ENCODE measurements at regions not wholly inside any gene's neighbourhood (a gene's known extent, or its start where the extent isn't known, plus 50 kb on each side); places are given as distances from the start of the nearest gene placed in this dataset.

GRCh38 chr4:180465364-180465763 lies 1777.8 kb upstream of the TENM3 start:
- DNase-seq = no peak

DNA sequence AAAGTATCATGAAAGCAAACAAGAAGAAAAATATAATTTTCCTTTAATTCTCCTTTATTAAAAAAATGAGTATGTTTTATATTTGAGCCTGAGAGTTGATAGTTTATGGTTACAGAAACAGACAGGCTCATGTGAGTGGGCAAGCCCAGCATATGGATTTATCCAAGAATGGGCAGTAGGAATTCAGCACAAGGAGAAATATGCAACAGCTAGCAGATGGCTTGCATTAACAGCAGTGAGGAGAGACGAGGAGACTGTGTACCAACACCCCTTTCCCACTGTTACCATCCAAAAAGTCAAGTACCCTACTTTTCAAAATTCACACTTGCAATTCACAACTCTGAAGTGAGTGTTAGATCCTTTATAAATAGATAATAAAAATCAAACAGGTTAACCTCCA lies 1760.2 kb upstream of the TENM3 start:
- DNase-seq = no peak

- DNase-seq = no peak
Measured at GRCh38 chr4:180485407-180485806, 1757.8 kb upstream of the TENM3 start.

DNA sequence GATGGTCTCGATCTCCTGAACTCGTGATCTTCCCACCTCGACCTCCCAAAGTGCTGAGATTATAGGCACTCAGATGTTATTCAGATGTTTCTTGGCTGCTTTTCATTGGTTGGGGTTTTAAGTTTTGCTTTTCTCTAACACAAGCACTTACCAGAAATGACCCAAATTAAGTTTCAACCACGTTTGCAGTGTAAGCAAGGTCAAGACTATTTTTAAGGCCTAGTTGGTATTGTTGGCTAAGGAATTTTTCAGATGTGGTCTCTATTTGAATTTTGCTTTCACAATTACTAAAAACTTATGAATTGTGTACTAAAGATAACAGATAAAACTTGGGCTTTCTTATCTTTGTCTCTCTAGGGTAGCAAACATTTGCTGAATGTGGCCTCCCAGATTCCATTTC lies 1756.9 kb upstream of the TENM3 start:
- no peak for DNase-seq

GRCh38 chr4:180489787-180490186 lies 1753.4 kb upstream of the TENM3 start:
- no peak for DNase-seq

DNA sequence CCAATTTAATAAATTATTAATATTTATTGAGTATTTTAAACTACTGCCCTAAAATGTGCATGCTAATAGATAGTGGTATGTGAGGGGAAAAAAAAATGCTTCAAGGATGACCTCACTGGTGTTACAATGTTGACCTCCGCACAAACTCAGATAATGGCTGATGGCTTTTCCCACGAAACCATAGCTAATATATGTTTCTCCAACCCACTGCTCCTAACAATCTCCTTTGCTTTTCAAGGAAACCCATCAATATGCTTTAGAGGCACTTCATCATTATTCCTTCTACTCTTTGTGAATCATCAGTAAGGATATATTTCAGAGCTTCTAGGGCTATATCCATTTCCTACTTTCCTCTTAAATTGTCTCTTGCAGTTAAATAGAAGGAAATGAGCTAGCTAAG lies 1752.0 kb upstream of the TENM3 start:
- no peak for DNase-seq

GRCh38 chr4:180493299-180493698 lies 1749.9 kb upstream of the TENM3 start:
- no peak for DNase-seq

DNA sequence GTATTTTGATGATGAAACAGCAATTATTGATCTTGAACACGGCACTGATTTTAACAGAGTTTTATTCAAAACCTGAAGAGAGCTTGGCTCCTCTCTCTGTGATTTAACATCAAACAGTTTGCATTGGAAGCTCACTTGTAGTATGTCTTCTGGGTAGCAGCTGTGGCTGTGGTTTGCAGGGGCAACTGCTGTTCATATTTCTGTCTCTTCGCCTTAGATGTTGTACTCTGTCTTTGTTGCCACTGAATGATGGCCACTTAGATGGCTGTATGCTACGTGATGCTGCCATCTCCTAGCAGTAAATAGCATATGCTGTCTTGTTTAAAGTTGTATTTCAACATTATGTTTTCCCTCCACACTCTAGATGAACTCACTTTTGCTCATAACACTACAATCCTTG lies 1743.0 kb upstream of the TENM3 start:
- no peak for DNase-seq

DNA sequence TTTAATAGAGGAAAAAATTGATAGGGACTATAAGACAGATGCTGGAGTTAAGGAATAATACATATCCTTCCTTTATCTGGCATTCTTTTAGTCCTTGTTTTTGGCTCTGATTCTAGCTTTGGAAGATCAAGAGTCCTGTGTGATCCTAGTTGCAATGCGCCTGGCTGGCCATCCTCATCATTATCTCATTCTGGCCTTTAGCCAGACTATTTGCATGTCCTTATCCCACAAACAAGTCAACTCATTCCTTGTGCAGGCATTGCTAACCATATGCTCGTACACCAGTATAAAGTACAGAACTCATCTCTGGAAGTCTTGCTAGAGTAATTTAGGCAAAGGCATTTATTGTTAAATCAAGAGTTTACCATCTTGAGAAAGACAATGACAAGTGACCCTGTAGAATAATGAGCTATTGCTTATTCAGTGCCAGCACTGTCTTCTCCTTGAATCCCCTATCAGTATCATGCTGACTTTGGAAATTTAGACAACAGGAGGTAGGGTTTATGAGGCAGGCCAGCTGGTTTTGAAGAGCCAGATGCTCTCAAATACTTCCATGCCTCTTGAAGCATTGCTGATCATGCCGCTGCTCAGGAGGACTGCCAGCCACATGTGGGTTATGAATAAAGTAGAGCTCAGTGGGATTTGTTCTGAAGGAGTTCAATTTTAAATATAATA lies 1730.3 kb upstream of the TENM3 start:
- no peak for DNase-seq

- DNase-seq = no peak
Measured at GRCh38 chr4:180518906-180519305, 1724.3 kb upstream of the TENM3 start.

GRCh38 chr4:180521181-180521580 lies 1722.0 kb upstream of the TENM3 start:
- DNase-seq = no peak

DNA sequence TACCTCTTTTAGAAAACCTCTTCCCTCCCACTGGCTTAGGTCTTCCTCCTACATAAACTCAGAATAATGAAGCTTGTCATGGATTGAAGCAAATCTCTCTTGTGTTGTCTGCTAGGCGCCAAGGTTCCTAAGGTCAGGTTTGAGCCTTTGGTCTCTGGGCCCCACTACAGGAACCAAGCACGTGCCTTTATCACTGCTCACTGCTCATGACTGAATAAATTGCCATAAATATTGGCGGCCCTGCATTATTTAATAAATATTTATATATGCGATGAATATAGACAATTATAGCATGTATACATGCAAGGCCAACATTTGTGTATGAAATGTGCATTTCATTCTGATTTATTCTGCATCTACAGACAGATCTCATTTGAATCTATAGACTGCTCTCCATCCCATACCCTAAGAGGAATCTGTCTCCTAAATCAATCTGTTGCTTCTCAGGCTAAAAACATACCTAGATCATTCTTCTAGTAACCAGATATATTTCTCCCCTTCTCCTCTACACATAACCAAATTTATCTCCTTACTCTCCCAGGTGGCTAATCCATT lies 1717.6 kb upstream of the TENM3 start:
- no peak for DNase-seq

- no peak for DNase-seq
Measured at GRCh38 chr4:180528003-180528402, 1715.2 kb upstream of the TENM3 start.

- DNase-seq = no peak
Measured at GRCh38 chr4:180530787-180531186, 1712.4 kb upstream of the TENM3 start.

- DNase-seq = no peak
Measured at GRCh38 chr4:180532691-180533090, 1710.5 kb upstream of the TENM3 start.

DNA sequence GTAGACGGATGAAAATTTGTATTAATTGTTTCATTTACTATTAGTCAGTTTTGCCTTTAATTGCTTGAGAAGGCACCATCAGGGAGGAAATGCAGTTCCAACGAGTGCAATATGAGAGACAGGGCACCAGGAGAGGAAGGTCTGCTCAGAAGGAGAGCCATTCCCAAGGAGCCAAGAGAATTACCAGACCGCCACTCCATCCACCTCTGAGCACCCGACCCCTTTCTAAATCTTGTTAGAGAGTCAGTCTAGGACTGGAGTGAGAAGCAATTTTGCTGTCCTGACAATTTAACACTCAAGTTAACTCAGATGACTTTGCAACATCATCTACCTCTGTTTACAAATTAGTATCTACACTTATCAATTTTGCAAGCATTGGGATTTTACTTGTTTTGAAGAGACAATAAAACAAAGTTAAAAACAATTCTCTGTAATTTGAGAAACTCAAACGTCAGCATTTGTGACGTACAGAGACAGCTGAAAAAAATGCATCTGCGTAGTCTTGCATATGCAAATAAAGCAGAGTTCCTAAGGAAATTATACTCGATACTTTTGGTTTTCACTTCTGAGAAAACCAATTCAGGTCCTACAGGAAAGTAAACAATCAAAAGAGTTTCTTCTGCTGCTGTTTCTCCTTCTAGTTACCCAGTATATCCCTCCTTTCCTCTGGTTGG lies 1704.7 kb upstream of the TENM3 start:
- no peak for DNase-seq

DNA sequence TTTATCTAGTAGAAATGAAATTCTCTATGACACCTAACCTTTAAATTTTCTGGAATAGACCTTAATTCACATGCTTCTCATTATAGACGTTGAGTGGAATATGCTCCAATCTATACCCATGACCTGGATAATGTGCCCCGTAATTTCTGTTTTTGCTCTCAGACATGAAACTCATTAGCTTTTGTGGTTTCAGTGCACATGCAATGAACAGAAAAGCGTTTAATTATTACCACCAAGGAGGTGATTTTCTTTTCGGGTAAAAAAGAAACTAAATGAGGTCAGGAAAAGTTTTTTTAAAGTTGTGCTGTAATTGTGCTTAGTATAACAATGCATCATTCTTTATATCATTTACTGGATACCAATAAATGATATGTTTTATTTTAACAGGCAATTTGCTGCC lies 1703.9 kb upstream of the TENM3 start:
- DNase-seq = no peak

- no peak for DNase-seq
Measured at GRCh38 chr4:180541678-180542077, 1701.5 kb upstream of the TENM3 start.

DNA sequence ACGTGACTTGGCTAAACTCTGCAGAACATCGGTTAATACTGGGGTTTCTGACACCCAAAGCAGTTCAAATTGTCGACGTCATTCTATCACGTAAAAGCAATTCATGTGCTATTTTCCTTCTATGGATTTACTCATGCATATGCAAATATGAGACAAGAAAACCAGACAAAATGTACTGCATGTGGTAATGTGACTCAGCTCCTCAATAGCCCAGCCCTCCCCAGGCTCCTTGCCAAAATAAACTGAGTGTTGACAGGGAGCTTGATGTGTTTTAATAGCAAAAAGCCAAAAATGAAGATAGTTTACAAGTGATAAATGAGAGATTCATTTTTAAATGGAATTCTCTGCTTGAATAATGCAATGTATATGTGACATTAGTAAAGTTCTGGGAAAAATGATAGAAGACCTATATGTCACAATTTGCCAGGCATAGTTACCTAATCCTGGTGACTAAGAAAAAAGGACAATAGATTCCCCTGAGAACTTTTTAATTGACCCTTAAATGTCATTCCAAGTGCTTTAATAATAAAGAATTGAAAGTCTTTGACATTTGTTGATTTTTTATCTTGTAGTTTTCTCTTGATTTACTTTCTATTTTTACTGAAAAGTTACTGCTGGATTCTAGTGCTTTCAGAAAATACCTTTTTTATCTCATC lies 1700.6 kb upstream of the TENM3 start:
- DNase-seq = no peak

DNA sequence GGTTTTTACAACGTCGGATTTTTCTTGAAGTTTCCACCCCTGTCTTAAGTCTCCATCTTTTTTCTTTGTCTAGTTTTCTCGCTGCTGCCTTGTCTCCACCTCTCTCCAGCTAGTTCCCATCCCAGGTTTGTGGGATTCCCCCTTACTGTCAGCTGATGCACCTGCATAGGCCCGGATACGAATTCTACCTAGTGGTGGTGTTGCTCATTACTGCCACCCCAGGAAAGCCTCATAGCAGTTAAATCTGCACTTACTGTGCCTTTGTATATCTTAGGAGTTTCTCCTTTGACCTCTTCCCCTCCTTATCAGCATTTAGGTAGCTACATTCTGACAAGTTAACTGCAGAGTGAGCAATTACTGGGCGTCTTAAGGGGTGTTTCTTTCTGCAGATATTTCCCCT lies 1693.1 kb upstream of the TENM3 start:
- no peak for DNase-seq

GRCh38 chr4:180557348-180557747 lies 1685.9 kb upstream of the TENM3 start:
- no peak for DNase-seq

DNA sequence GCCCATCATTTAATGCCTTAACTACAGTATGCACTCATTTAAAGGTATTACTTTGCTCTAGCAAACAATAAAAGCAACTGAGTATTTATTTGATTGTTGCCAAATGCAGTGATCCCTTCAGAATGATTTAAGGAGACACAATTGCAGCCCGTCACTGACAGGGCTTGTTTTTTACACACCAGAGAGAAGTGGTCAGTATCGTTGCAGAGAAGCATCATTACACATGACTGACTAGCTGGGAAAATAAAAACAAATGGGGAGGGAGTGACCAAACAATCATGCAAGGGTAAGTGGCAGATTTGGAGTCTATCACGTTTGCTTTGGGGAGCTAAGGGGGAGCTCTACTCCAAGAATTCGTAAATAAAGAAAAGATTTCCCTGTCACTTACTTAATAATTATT lies 1685.3 kb upstream of the TENM3 start:
- DNase-seq = no peak

DNA sequence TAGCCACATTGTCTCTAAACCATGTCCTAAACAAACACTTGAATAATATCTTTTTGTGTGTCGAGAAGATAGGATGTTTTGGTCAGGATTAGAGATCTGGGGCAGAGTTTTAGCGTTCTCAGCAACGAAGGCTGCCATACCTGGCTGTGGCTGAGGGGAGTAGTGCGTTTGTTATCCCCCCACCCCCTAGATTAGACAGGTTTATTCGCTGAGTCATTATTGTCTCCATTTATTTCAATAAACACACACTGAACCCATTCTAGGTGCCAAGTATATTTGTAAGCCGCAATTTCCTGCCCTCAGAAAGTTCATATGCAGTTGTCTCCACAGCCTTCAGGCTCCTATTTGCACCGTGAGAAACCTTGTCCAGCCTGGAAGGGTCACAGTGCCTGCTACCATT lies 1684.8 kb upstream of the TENM3 start:
- DNase-seq = no peak

GRCh38 chr4:180560896-180561295 lies 1682.3 kb upstream of the TENM3 start:
- DNase-seq = peak in 1 of 2 donors; percentile 12
